ENCODE measurements at regions not wholly inside any gene's neighbourhood (a gene's known extent, or its start where the extent isn't known, plus 50 kb on each side); places are given as distances from the start of the nearest gene placed in this dataset.

- TF ChIP-seq CTCF (IDR thresholded peaks at IDR 0.05; ENCODE audit: insufficient read depth, low read length, poor library complexity, severe bottlenecking) (no peak), EZH2phosphoT487 (conservative IDR thresholded peaks at IDR 0.05; ENCODE audit: low read length) (no peak)
These were observed 175.2 kb downstream of the MRPL14 start for GRCh38 chr6:43951756-43952675.

Measured in SU-DHL-6 (cell line).